ENCODE measurements at regions not wholly inside any gene's neighbourhood (a gene's known extent, or its start where the extent isn't known, plus 50 kb on each side); places are given as distances from the start of the nearest gene placed in this dataset.
"Not testable (repeated sequence)": the region's sequence is repeated elsewhere in the genome, so short reads cannot be mapped to it uniquely, and the experiment has no call there.

GRCh38 chr17:77828749-77829539, 129.6 kb upstream of the TNRC6C start:
- no peak for DNase-seq (ENCODE audit: low read depth)

DNA sequence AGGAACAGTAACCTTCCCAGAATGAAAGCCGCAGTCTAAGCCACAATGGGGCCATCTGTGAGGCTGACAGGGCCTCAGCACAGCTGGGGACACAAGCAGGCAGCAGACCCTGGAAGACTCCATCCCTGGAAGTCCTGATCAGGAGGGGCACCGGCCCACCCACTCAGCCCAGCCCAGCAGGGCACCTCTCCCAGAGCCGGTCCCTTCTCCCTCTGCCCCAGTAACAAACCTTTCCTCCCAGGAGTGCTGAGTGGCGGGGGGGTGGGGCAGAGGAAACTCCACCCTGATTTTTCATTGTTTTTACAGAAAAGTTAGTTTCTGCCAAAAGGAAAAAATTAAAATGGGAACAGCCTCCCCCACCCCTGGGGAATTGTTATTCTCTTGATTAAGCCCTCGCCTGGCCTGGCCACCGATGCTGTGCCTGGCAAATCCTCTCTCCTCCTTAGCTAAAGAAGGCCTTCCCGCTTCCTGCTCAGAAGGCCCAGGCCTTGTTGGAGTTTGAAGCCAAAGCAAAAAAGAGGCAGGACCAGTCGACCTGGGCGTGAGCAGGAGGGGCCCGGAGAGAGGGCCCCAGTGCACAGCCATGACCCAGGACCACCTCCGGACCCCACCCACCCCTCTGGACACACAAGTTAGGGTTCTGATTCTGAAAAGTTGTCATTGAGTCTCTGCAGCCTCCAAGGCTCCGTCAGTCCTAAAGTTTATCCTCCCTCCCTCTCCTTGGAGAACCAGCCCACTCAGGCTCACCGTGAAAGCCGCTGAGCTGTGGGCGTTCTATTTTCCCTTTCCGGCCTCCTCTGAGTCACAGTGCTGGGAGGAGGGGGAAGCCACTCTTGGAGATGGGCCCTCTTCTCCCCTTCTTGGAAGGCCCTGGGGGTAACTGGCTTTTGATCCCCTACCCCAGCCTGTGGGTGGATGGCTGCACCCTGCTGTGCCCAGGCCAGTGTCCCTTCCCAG, 128.4 kb upstream of the TNRC6C start:
- peak; percentile 47 for DNase-seq (ENCODE audit: low read depth)

DNA sequence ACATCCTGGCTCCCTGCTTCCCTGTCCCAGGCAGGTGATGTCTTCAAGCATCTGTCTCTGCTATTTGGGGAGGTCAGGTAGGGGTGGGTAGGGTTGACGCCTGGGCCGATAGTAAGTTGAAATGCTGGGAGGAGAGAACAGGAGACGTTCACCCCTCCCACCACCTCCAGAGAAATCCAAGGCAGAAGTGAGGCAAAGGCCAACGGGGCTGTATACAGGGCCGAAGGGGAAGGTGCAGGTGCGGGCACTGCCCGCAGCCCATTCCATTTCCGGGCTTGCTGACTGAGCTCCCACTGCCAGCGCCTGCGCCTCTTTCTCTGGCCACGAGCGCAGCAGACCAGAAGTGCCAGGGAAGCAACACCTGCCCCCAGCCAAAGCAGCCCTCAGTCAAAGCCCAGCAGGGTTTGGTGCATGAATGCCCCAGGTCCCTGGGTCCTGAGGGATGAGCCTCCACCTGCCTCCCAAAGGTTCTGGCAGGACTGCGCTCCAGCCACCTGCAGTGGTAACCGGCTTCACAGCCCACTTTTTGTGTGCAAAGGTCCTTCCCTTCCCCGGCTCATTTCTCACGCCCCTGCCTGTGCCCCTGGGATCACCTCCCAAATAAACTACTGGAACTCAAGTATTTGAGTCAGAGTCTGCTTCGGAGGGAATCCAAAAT, 127.6 kb upstream of the TNRC6C start:
- DNase-seq (ENCODE audit: low read depth): no peak

DNA sequence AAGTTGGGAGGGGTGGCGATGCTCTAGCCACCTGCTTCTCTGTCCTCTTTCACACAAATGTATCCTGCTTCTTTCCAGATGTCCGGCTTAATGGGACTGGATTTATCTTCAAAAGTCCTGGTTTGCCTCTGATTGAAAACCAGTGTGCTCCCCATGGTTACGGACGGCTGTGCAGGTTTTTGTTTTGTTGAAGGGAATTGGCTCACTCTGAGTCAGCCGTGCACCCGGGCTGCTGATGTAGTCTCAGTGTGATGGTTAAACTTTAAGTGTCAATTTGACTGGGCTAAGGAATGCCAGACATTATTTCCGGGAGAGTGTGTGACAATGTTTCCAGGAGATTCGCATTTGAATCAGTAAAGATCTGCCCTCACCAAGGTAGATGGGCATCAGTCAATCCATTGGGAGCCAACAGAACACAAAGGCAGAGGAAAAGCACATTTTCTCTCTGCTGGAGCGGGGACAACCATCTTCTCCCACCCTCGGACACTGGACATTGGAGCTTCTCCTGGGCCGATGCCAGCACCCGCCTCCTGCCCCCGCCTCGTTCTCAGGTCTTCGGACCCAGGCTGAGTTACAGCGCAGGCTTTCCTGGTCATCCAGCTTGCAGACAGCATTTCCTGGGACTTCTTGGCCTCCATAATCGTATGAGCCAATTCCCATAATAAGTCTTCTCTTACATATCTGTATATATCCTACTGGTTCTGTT, 126.9 kb upstream of the TNRC6C start:
- peak; percentile 58 for DNase-seq (ENCODE audit: low read depth)

DNA sequence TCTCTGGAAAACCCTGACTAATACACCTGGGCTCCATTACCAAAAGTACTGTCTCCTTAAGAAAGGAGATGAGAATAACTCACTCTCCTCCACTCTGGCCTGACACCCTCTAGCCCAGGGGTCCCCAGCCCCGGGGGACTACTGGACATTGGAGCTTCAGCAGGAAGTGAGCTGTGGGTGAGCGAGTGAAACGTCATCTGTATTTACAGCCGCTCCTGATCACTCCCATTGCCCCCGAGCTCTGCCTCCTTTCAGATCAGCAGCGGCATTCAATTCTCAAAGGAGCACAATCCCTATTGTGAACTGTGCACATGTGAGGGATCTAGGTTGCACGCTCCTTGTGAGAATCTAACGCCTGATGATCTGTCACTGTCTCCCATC, 126.3 kb upstream of the TNRC6C start:
- no peak for DNase-seq (ENCODE audit: low read depth)

GRCh38 chr17:77833769-77834168, 124.7 kb upstream of the TNRC6C start:
- DNase-seq (ENCODE audit: low read depth): no peak

- DNase-seq (ENCODE audit: low read depth): peak; percentile 82
These were observed 124.1 kb upstream of the TNRC6C start for GRCh38 chr17:77834170-77835115.

GRCh38 chr17:77836557-77837041, 121.9 kb upstream of the TNRC6C start:
- DNase-seq (ENCODE audit: low read depth): peak; percentile 61

- not testable (repeated sequence) for DNase-seq (ENCODE audit: low read depth)
These were observed 121.4 kb upstream of the TNRC6C start for GRCh38 chr17:77837072-77837471.

DNA sequence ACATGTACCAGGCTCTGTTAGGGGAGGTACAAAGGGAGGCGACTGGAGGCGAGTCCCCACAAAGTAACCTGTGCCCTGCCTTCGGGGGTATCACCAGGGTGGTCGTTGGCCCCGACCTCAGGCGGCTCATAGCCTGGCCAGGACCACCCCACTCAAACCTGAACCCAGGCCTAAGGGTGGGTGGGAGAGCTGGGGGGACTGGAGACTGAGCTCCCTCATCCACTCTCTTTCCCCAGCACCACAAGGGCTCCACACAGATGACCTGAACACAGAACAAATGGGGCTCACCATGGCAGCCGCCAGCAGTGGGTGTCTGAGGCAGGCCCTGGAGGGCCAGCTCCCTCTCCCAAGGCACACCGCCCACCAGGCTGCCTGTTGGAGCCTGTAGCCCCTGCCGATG, 120.6 kb upstream of the TNRC6C start:
- DNase-seq (ENCODE audit: low read depth): no peak

DNA sequence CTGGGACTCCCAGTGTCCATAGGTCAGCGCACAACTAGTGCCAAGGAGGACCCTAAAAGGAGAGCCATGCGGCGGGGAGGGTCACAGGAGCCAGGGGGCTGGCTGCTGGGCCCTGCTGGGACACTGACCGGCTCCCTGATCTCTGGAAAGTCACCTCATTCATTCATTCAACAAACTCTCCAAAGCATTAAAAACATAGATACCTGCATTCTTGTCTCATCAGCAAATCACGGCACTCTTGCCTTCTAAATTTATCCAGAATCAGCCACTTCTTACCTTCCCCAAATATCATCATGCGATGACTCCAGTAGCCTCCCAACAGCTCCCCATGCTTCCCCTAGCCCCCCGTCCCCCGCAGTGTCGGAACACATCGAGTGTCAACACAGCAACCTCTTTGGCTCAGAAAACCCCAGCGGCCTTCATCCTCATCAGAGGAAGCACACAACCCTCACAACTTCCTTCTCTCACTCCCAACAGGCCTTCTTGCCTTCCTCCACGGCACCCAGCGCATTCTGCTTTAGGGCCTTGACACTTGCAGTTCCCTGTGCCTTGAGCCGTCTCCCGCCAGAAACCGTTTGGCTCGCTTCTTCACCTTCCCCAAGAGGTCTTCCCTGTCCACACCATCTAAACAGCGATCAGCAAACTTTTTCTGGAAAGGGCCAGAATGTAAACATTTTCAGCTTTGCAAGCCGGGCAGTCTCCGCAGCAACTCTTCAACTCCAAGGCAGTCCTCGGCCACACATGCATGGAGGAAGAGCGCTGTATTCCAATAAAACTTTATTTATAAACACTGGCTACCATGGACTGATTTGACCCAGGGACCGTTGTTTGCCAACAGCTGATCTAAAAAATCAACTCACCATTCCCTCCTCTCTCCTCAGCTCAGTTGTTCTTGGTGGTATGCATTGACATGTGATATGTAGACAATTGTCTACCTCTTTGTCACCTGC, 119.5 kb upstream of the TNRC6C start:
- DNase-seq (ENCODE audit: low read depth): no peak

DNA sequence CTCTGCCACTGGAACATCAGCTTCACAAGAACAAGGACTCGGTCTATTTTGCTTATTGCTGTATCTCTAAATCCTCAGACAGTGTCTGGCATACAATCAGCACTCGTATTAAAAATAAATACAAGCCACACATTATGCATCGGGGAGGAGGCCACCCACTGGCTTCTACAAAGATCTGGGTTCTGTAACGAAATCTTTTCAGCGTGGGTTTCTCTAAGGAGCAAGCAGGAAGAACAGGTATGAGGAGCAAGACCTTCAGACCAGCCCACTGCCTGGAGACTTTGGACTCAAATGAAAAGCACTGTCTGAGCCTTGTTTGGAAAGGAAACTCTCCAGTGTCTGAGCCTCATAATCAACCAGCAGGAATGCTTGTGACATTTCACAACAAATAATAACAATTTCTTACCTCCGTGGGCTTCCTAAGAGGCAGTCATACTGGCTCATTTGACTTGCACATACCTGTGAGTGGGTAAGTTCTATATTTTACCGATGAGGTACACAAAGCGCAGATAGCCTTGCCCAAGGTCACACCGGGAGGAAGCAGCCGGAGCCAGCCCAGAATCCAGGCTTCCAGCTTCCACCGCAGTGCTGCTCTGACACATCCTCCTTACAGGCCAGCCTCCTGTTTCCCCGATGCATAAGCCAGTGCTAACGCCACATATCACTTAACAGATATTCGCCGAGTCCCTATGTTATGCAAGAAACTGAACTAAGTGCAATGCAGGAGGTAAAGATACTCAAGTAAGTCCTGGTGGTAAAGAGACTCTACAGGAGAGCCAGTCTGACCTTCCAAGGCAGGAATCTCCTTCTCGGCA, 118.6 kb upstream of the TNRC6C start:
- no peak for DNase-seq (ENCODE audit: low read depth)

GRCh38 chr17:77840513-77841165, 117.9 kb upstream of the TNRC6C start:
- DNase-seq (ENCODE audit: low read depth): no peak

- no peak for DNase-seq (ENCODE audit: low read depth)
These were observed 116.6 kb upstream of the TNRC6C start for GRCh38 chr17:77841742-77842527.

- peak; percentile 25 for DNase-seq (ENCODE audit: low read depth)
These were observed 115.9 kb upstream of the TNRC6C start for GRCh38 chr17:77842528-77843147.

GRCh38 chr17:77843255-77843895, 115.1 kb upstream of the TNRC6C start:
- peak; percentile 70 for DNase-seq (ENCODE audit: low read depth)

Measured in LHCN-M2 (cell line).